ENCODE measurements at regions not wholly inside any gene's neighbourhood (a gene's known extent, or its start where the extent isn't known, plus 50 kb on each side); places are given as distances from the start of the nearest gene placed in this dataset.

- DNase-seq (ENCODE audit: insufficient read length, low spot score) (no peak), FAIRE-seq (no peak)
- TF ChIP-seq SPI1 (IDR thresholded peaks at IDR 0.05; ENCODE audit: low read depth, low read length): no peak
- no peak for TF ChIP-seq POU2F2 (IDR thresholded peaks at IDR 0.05; ENCODE audit: low read depth, low read length)
- no peak for TF ChIP-seq PAX5 (IDR thresholded peaks at IDR 0.05; ENCODE audit: insufficient read depth, low read length, severe bottlenecking)
- TF ChIP-seq POLR2AphosphoS5 (IDR thresholded peaks at IDR 0.05; ENCODE audit: low read depth, low read length): no peak
- TF ChIP-seq TAF1 (IDR thresholded peaks at IDR 0.05; ENCODE audit: low read depth, low read length): no peak
- no peak for TF ChIP-seq POLR2A (IDR thresholded peaks at IDR 0.05; ENCODE audit: low read depth, low read length)
These were observed 352.3 kb upstream of the KLF6 start for GRCh38 chr10:4137299-4137698.

GRCh38 chr10:4136121-4136520 is 351.1 kb upstream of the KLF6 start:
- DNase-seq (ENCODE audit: insufficient read length, low spot score) (no peak), FAIRE-seq (peak; percentile 82)
- TF ChIP-seq TAF1 (IDR thresholded peaks at IDR 0.05; ENCODE audit: low read depth, low read length) (no peak), POU2F2 (IDR thresholded peaks at IDR 0.05; ENCODE audit: low read depth, low read length) (no peak), POLR2A (IDR thresholded peaks at IDR 0.05; ENCODE audit: low read depth, low read length) (no peak), SPI1 (IDR thresholded peaks at IDR 0.05; ENCODE audit: low read depth, low read length) (no peak), PAX5 (IDR thresholded peaks at IDR 0.05; ENCODE audit: insufficient read depth, low read length, severe bottlenecking) (no peak), POLR2AphosphoS5 (IDR thresholded peaks at IDR 0.05; ENCODE audit: low read depth, low read length) (no peak)

- DNase-seq (ENCODE audit: insufficient read length, low spot score) (no peak), FAIRE-seq (no peak)
- TF ChIP-seq POLR2AphosphoS5 (IDR thresholded peaks at IDR 0.05; ENCODE audit: low read depth, low read length) (no peak), PAX5 (IDR thresholded peaks at IDR 0.05; ENCODE audit: insufficient read depth, low read length, severe bottlenecking) (no peak), TAF1 (IDR thresholded peaks at IDR 0.05; ENCODE audit: low read depth, low read length) (no peak), POU2F2 (IDR thresholded peaks at IDR 0.05; ENCODE audit: low read depth, low read length) (no peak), POLR2A (IDR thresholded peaks at IDR 0.05; ENCODE audit: low read depth, low read length) (no peak), SPI1 (IDR thresholded peaks at IDR 0.05; ENCODE audit: low read depth, low read length) (no peak)
These were observed 347.2 kb upstream of the KLF6 start for GRCh38 chr10:4132216-4132556.

- DNase-seq (ENCODE audit: insufficient read length, low spot score) (no peak), FAIRE-seq (peak; percentile 90)
- TF ChIP-seq SPI1 (IDR thresholded peaks at IDR 0.05; ENCODE audit: low read depth, low read length) (peak; percentile 75), POU2F2 (IDR thresholded peaks at IDR 0.05; ENCODE audit: low read depth, low read length) (no peak)
These were observed 346.6 kb upstream of the KLF6 start for GRCh38 chr10:4131407-4132215.

GRCh38 chr10:4130685-4131084 is 345.7 kb upstream of the KLF6 start:
- TF ChIP-seq POLR2AphosphoS5 (IDR thresholded peaks at IDR 0.05; ENCODE audit: low read depth, low read length) (no peak), SPI1 (IDR thresholded peaks at IDR 0.05; ENCODE audit: low read depth, low read length) (no peak), POU2F2 (IDR thresholded peaks at IDR 0.05; ENCODE audit: low read depth, low read length) (no peak), TAF1 (IDR thresholded peaks at IDR 0.05; ENCODE audit: low read depth, low read length) (no peak), PAX5 (IDR thresholded peaks at IDR 0.05; ENCODE audit: insufficient read depth, low read length, severe bottlenecking) (no peak), POLR2A (IDR thresholded peaks at IDR 0.05; ENCODE audit: low read depth, low read length) (no peak)
- DNase-seq (ENCODE audit: insufficient read length, low spot score) (no peak), FAIRE-seq (no peak)

GRCh38 chr10:4129866-4130477 is 345.0 kb upstream of the KLF6 start:
- FAIRE-seq: no peak
- DNase-seq (ENCODE audit: insufficient read length, low spot score): no peak
- TF ChIP-seq TAF1 (IDR thresholded peaks at IDR 0.05; ENCODE audit: low read depth, low read length): no peak

- FAIRE-seq: no peak
- no peak for TF ChIP-seq TAF1 (IDR thresholded peaks at IDR 0.05; ENCODE audit: low read depth, low read length)
- TF ChIP-seq POU2F2 (IDR thresholded peaks at IDR 0.05; ENCODE audit: low read depth, low read length): peak; percentile 72
- TF ChIP-seq POLR2AphosphoS5 (IDR thresholded peaks at IDR 0.05; ENCODE audit: low read depth, low read length): no peak
- no peak for TF ChIP-seq POLR2A (IDR thresholded peaks at IDR 0.05; ENCODE audit: low read depth, low read length)
- TF ChIP-seq PAX5 (IDR thresholded peaks at IDR 0.05; ENCODE audit: insufficient read depth, low read length, severe bottlenecking): no peak
- TF ChIP-seq SPI1 (IDR thresholded peaks at IDR 0.05; ENCODE audit: low read depth, low read length): peak; percentile 91
- no peak for DNase-seq (ENCODE audit: insufficient read length, low spot score)
These were observed 342.7 kb upstream of the KLF6 start for GRCh38 chr10:4127518-4128315.

- FAIRE-seq: no peak
- DNase-seq (ENCODE audit: insufficient read length, low spot score): no peak
- TF ChIP-seq POLR2A (IDR thresholded peaks at IDR 0.05; ENCODE audit: low read depth, low read length) (no peak), PAX5 (IDR thresholded peaks at IDR 0.05; ENCODE audit: insufficient read depth, low read length, severe bottlenecking) (no peak), POLR2AphosphoS5 (IDR thresholded peaks at IDR 0.05; ENCODE audit: low read depth, low read length) (no peak), TAF1 (IDR thresholded peaks at IDR 0.05; ENCODE audit: low read depth, low read length) (no peak), SPI1 (IDR thresholded peaks at IDR 0.05; ENCODE audit: low read depth, low read length) (no peak), POU2F2 (IDR thresholded peaks at IDR 0.05; ENCODE audit: low read depth, low read length) (no peak)
These were observed 340.8 kb upstream of the KLF6 start for GRCh38 chr10:4125776-4126175.

GRCh38 chr10:4121502-4122380 is 336.7 kb upstream of the KLF6 start:
- FAIRE-seq (peak; percentile 82), DNase-seq (ENCODE audit: insufficient read length, low spot score) (no peak)
- TF ChIP-seq POU2F2 (IDR thresholded peaks at IDR 0.05; ENCODE audit: low read depth, low read length): peak; percentile 87; the same call in 1 of the 2 replicates
- no peak for TF ChIP-seq PAX5 (IDR thresholded peaks at IDR 0.05; ENCODE audit: insufficient read depth, low read length, severe bottlenecking)
